Stimulated activated CD4-positive, alpha-beta T cell treated with anti-CD3 and anti-CD28 coated beads, Interleukin-15, amount 100 ng/mL, for 1 hour (primary cell): ENCODE measurements at regions not wholly inside any gene's neighbourhood (a gene's known extent, or its start where the extent isn't known, plus 50 kb on each side); places are given as distances from the start of the nearest gene placed in this dataset.
"Not testable (repeated sequence)": the region's sequence is repeated elsewhere in the genome, so short reads cannot be mapped to it uniquely, and the experiment has no call there.

Source experiments
- DNase-seq, 2 donors: peaks; one replicate each; pipeline ENCODE4 v3.0.0-alpha.2; 2020; ENCODE audit warnings: low read depth in 1 of 2, low spot score in 1 of 2

GRCh38 chr10:8840356-8840755 lies 785.9 kb downstream of the GATA3 start:
- no peak for DNase-seq

DNA sequence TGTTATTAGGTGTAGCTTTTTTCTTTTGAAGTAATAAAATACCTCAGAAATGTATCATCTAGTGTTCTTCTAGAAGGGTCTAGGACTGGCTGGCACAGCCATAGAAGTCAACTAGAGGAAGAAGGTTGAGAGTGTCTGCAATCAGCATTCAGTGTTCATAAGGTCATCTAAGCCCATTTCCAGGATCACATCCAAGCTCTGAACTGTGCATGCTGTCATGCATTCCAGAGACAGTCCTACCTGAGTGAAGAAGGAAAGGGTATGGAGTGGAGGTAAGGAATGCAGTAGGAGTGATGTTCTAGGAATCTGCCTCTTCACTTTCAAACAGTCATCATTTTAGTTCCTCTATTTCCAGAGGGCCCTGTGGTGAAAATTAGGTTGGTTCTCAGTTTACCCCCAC lies 789.7 kb downstream of the GATA3 start:
- DNase-seq = no peak

DNA sequence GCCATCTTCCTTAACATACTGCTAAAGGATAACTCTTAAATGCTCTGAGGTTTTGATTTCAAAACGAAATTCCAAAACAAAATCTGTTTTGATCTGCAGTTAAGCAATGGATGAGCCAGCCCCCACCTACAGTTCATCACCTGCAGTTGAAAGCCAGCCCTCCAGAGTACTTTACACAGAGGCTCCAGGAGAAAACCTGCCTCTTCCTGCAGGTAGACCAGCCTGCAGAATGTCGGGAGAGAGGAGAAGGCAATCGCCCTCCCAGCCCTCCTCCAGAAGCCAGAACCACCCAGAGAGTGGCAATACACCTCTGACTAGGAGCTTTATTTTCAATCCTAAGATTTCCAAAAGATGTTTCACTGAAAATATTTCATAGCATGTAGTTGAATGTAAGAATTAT lies 798.1 kb downstream of the GATA3 start:
- DNase-seq = no peak

GRCh38 chr10:8853048-8853447 lies 798.6 kb downstream of the GATA3 start:
- no peak for DNase-seq

- DNase-seq = not testable (repeated sequence)
Observed at GRCh38 chr10:8868924-8869323, 814.4 kb downstream of the GATA3 start.

DNA sequence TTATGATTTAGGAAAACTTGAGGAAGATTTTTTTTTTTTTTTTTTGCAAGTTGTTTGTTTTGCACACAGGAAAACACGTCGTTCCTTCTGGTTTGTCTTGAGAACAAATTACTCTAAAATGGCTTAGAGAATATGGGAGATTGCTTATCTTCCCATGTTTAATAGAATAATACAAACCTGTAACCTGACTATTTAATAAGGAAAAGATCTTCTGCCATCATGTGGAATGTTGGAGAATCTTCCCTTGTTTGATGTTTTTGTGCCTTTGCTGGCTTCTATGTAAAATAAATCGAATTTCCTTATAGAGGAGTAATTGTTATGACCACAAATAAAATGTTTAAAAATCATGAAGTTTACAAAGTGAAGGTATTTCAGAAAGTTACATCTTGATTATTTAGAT lies 818.8 kb downstream of the GATA3 start:
- no peak for DNase-seq

GRCh38 chr10:8874268-8874667 lies 819.8 kb downstream of the GATA3 start:
- DNase-seq = no peak

- no peak for DNase-seq
Observed at GRCh38 chr10:8874972-8875371, 820.5 kb downstream of the GATA3 start.

DNA sequence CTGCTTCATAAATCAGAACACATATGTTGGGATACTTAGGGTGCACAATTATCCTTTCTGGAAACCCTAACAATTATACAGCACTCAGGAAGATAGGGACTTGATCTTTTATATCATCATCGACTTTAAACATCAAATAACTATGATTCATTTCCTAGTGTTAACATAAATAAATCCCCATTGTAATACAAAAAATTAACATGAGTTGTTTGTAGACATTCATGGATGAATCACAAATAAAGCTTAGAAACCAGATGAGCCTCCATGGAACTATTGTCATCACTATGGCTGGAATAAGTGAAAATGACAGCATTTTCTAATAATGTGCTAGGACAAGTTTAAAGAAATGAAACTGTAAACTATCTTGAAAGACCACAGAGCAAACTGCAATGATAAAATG lies 821.7 kb downstream of the GATA3 start:
- DNase-seq = no peak

GRCh38 chr10:8889538-8889937 lies 835.0 kb downstream of the GATA3 start:
- DNase-seq = no peak

- no peak for DNase-seq
Observed at GRCh38 chr10:8893102-8893501, 838.6 kb downstream of the GATA3 start.

- no peak for DNase-seq
Observed at GRCh38 chr10:8894148-8894547, 839.7 kb downstream of the GATA3 start.

- no peak for DNase-seq
Observed at GRCh38 chr10:8897769-8898168, 843.3 kb downstream of the GATA3 start.

DNA sequence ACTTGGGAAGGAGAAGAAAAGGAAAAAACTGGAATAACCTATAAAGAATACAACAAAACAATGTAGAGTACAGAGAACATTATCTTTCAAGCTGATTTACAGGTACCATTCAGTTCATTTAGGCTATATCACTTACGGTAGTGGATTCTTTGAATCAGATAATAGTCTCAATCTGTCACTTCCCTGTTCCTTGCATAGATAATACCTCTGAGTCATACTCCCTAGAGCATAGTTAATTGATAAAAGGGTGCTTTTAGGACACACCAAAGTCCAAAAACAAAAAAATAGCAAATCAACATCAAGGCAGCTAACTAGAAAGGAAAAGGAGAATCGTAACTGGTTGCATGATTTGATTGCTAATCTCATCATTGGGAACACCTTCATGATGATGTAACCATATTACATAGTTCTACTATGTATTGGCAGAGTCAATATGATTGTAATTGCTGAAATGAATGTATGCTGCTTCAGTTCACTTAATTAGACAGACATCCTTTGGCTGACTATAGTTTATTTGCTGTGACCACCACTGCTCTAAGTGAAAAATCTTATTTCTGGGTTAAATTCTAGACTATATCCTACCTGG lies 844.4 kb downstream of the GATA3 start:
- no peak for DNase-seq

- DNase-seq = no peak
Observed at GRCh38 chr10:8902926-8903325, 848.4 kb downstream of the GATA3 start.

- DNase-seq = no peak
Observed at GRCh38 chr10:8908013-8908412, 853.5 kb downstream of the GATA3 start.

GRCh38 chr10:8910314-8910713 lies 855.8 kb downstream of the GATA3 start:
- no peak for DNase-seq

GRCh38 chr10:8911032-8911431 lies 856.5 kb downstream of the GATA3 start:
- no peak for DNase-seq

- no peak for DNase-seq
Observed at GRCh38 chr10:8912108-8912507, 857.6 kb downstream of the GATA3 start.

GRCh38 chr10:8913720-8914119 lies 859.2 kb downstream of the GATA3 start:
- DNase-seq = no peak

DNA sequence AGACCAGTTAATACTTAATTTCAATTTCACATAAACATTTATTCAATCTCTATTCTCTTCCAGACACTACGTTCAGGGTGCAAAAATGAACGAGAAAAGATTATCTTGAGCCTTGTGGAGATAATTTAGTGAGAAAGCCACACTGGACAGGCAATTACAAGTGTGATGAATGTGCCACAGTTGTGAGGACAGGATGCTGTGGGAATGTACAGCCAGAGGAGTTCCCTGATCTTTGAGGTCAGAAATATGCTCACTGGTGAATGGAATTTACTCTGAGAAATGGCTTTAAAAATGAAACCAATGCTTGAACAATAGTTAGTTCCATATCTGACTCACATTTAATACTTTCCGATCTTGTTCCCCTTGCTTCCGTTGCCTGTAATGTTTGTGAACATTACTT lies 864.8 kb downstream of the GATA3 start:
- no peak for DNase-seq

- no peak for DNase-seq
Observed at GRCh38 chr10:8921568-8921967, 867.1 kb downstream of the GATA3 start.

- DNase-seq = no peak
Observed at GRCh38 chr10:8923096-8923495, 868.6 kb downstream of the GATA3 start.

DNA sequence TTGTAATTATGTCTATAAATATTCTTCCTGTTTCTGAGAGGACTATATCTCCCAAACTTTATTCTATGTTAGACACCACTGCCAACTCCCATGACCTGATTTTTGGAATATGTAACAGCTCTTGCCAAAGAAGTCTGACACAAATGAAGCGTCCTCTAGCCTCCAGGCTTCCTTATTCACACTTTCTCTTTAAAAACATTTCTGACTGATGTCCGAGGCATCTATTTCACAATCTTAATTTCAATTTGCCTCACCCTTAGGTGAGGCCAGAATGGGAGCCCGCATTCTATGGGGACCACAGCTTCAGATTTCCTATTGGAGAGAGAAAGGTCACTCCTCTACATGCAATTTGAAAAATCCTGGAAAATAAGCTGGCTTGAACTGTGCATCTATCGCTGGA lies 873.2 kb downstream of the GATA3 start:
- no peak for DNase-seq
